GM12878 (cell line): ENCODE measurements at regions not wholly inside any gene's neighbourhood (a gene's known extent, or its start where the extent isn't known, plus 50 kb on each side); places are given as distances from the start of the nearest gene placed in this dataset.

Source experiments
- ATAC-seq: fragments of 200-7000 bp; cut with Tn5 transposase; 3 replicates; pipeline ENCODE4 v1.9.1; 2020; ENCODE audit warnings: mild to moderate bottlenecking, moderate library complexity
- BruUV-seq: library from RNA; stranded (reverse); fragments of 400-500 nt; replicated peaks from 2 replicates; lab custom pipeline; 2021; lab: Mats Ljungman, UMichigan
- CTCF ChIA-PET: fragments of 300-600 bp; sonication (Branson Sonifier 250); formaldehyde crosslinking; extraction: SDS; loops from one replicate; lab custom pipeline; 2021; ENCODE audit warnings: inconsistent platforms; lab: Yijun Ruan, JAX
- POLR2A ChIA-PET: fragments of 350-600 bp; formaldehyde crosslinking; extraction: SDS; loops from one replicate; lab custom pipeline; 2021; ENCODE audit warnings: inconsistent platforms; lab: Charles Lee
- RAD21 ChIA-PET: fragments of 300-600 bp; sonication (Branson Sonifier 250); formaldehyde crosslinking; loops from one replicate; lab custom pipeline; 2023; ENCODE audit warnings: antibody characterized with exemption; ENCODE audit not compliant: unreplicated experiment; lab: Charles Lee
- SMC1A ChIA-PET: fragments of 300-600 bp; sonication (Branson Sonifier 250); formaldehyde crosslinking; loops from one replicate; lab custom pipeline; 2023; ENCODE audit not compliant: unreplicated experiment, uncharacterized antibody; lab: Charles Lee
- DNase-seq: peaks from one replicate; pipeline ENCODE4 v3.0.0-alpha.2; 2011; ENCODE audit warnings: low read depth, low spot score
- FAIRE-seq: peaks from 3 replicates; lab custom pipeline; 2011; peaks lifted over from hg19 to GRCh38; lab: Jason Lieb, UNC
- H2AFZ ChIP-seq: 2 replicates; pipeline ENCODE4 v1.6.0; 2011; ENCODE audit warnings: low read depth, low read length, control low read depth; ENCODE audit not compliant: control insufficient read depth
- H3K27ac ChIP-seq: 2 replicates; pipeline ENCODE4 v1.5.1; 2011; ENCODE audit warnings: control low read depth; ENCODE audit not compliant: control insufficient read depth, insufficient read depth
- H3K27me3 ChIP-seq, 2 experiments: replicated peaks in 1 of 2; 2 replicates each; pipeline versions ENCODE4 v1.6.0 to v1.6.1; 2011; ENCODE audit warnings: low read length in 1 of 2; ENCODE audit not compliant: control insufficient read depth in 2 of 2, insufficient read depth in 2 of 2
- H3K36me3 ChIP-seq, 2 experiments: 2 replicates each; pipeline ENCODE4 v1.5.1; 2011; ENCODE audit warnings: low read length in 1 of 2; ENCODE audit not compliant: control insufficient read depth in 2 of 2, insufficient read depth in 2 of 2
- H3K4me1 ChIP-seq: 2 replicates; pipeline ENCODE4 v1.6.1; 2011; ENCODE audit warnings: mild to moderate bottlenecking, low read length, moderate library complexity, mixed read lengths; ENCODE audit not compliant: control insufficient read depth, insufficient read depth
- H3K4me2 ChIP-seq: 2 replicates; pipeline ENCODE4 v1.6.0; 2011; ENCODE audit warnings: control low read depth; ENCODE audit not compliant: control insufficient read depth, insufficient read depth
- H3K4me3 ChIP-seq: fragments of 200-600 bp; sonication (generic); 2 replicates; pipeline ENCODE4 v1.5.1; 2016
- H3K79me2 ChIP-seq: 2 replicates; pipeline ENCODE4 v1.6.0; 2011; ENCODE audit warnings: low read length; ENCODE audit not compliant: control insufficient read depth, insufficient read depth
- H3K9ac ChIP-seq: 2 replicates; pipeline ENCODE4 v1.8.0; 2011; ENCODE audit warnings: low read length, control low read depth, mixed read lengths; ENCODE audit not compliant: control insufficient read depth, insufficient read depth
- H3K9me3 ChIP-seq: replicated peaks from 3 replicates; pipeline ENCODE4 v1.5.1; 2011; ENCODE audit warnings: mild to moderate bottlenecking, low read length; ENCODE audit not compliant: control insufficient read depth, insufficient read depth
- H4K20me1 ChIP-seq: 2 replicates; pipeline ENCODE4 v1.6.0; 2011; ENCODE audit not compliant: control insufficient read depth, insufficient read depth
- BCL3 ChIP-seq: IDR thresholded peaks from 2 replicates; pipeline ENCODE4 v1.6.1; 2011; ENCODE audit warnings: borderline replicate concordance, low read depth, mild to moderate bottlenecking, moderate library complexity, low read length; ENCODE audit not compliant: insufficient read depth, poor library complexity, severe bottlenecking
- E4F1 ChIP-seq: fragments of 450-650 bp; IDR thresholded peaks from 2 replicates; pipeline ENCODE4 v1.6.1; 2018; ENCODE audit warnings: borderline replicate concordance, mild to moderate bottlenecking; ENCODE audit not compliant: partially characterized antibody
- HSF1 ChIP-seq: fragments of 150-350 bp; IDR thresholded peaks from 2 replicates; pipeline ENCODE4 v1.6.1; 2014; ENCODE audit warnings: mild to moderate bottlenecking, low read depth, low read length
- KLF5 ChIP-seq: fragments of 450-650 bp; IDR thresholded peaks from 2 replicates; pipeline ENCODE4 v1.6.1; 2014; ENCODE audit warnings: mild to moderate bottlenecking; ENCODE audit not compliant: partially characterized antibody
- MYC ChIP-seq: IDR thresholded peaks from 2 replicates; pipeline ENCODE4 v1.6.1; 2011; ENCODE audit warnings: mild to moderate bottlenecking, low read length, moderate library complexity, inconsistent platforms; ENCODE audit not compliant: insufficient read depth, insufficient replicate concordance, insufficient read length, severe bottlenecking
- NBN ChIP-seq: fragments of 450-650 bp; IDR thresholded peaks from 2 replicates; pipeline ENCODE4 v1.6.1; 2016
- NRF1 ChIP-seq: conservative IDR thresholded peaks from 2 replicates; pipeline ENCODE4 v1.6.1; 2011; ENCODE audit warnings: mild to moderate bottlenecking, low read depth, low read length, improper control_type of control experiment
- PBX3 ChIP-seq: IDR thresholded peaks from 2 replicates; pipeline ENCODE4 v1.6.1; 2011; ENCODE audit warnings: mild to moderate bottlenecking, low read depth, low read length, moderate library complexity; ENCODE audit not compliant: insufficient replicate concordance
- POU2F2 ChIP-seq: IDR thresholded peaks from 3 replicates; pipeline ENCODE4 v1.6.1; 2011; ENCODE audit warnings: low read depth, mild to moderate bottlenecking, low read length, borderline replicate concordance
- SPI1 ChIP-seq: IDR thresholded peaks from 2 replicates; pipeline ENCODE4 v1.6.1; 2011; ENCODE audit warnings: low read depth, mild to moderate bottlenecking, low read length, moderate library complexity, borderline replicate concordance; ENCODE audit not compliant: insufficient read depth
- TARDBP ChIP-seq: IDR thresholded peaks from 2 replicates; pipeline ENCODE4 v1.6.1; 2016; ENCODE audit warnings: borderline replicate concordance
- TCF7 ChIP-seq: IDR thresholded peaks from 2 replicates; pipeline ENCODE4 v1.6.1; 2014; ENCODE audit warnings: antibody characterized with exemption, borderline replicate concordance
- ZNF24 ChIP-seq: fragments of 450-650 bp; IDR thresholded peaks from 2 replicates; pipeline ENCODE4 v1.6.1; 2017; ENCODE audit warnings: antibody characterized with exemption, mild to moderate bottlenecking
- ZNF687 ChIP-seq: fragments of 450-650 bp; IDR thresholded peaks from 2 replicates; pipeline ENCODE4 v1.6.1; 2017; ENCODE audit warnings: mild to moderate bottlenecking, moderate library complexity
- WGBS: methylation state at CpG from one replicate; pipeline ENCODE4 v1.1.6; 2016; ENCODE audit warnings: low lambda C conversion rate; ENCODE audit not compliant: insufficient replicate concordance, insufficient coverage; ENCODE audit errors: missing lambda C conversion rate; 5-methylcytosine and 5-hydroxymethylcytosine counted together
- in situ Hi-C: fragments of 300-500 bp; cut with MboI; formaldehyde crosslinking; loops from 9 replicates; pipeline ENCODE4 v1.14.3; 2018; ENCODE audit warnings: mixed read lengths
- intact Hi-C: fragments of 100-400 bp; cut with micrococcal nuclease; formaldehyde crosslinking; loops from one replicate; pipeline ENCODE4 v1.14.2; 2022; ENCODE audit not compliant: unreplicated experiment

- no peaks in the 10 kb centered on the region for H3K4me1 ChIP-seq
- no peaks in the 10 kb centered on the region for H4K20me1 ChIP-seq
- SMC1A ChIA-PET, result interaction anchor here (0.7 to 1.2 kb wide), 2 partner anchors 14 to 23 kb away, joined by 3 read pairs; no protein-coding TSS in a partner anchor
- no peak overlapping the region for H2AFZ ChIP-seq
- H3K27me3 ChIP-seq, result peaks cover 0 to 5% of the 10 kb centered on the region in 2 experiments; a peak in 1 of 4 replicates
- 43% methylated on average over 2 of the region's 2 CpGs for WGBS
- ATAC-seq (no peak), DNase-seq (no peak), FAIRE-seq (no peak)
- CTCF ChIA-PET, result no interaction called here
- H3K9ac ChIP-seq, result no peak overlapping the region
- H3K36me3 ChIP-seq, result no peaks in the 10 kb centered on the region
- no peaks in the 10 kb centered on the region for H3K9me3 ChIP-seq
- no peak overlapping the region for H3K27ac ChIP-seq
- no TSS peak for BruUV-seq
- no peaks in the 10 kb centered on the region for H3K79me2 ChIP-seq
- intact Hi-C loops, result no loop called here
- POLR2A ChIA-PET, result no interaction called here
- H3K4me3 ChIP-seq, result no peak overlapping the region
- H3K4me2 ChIP-seq, result no peak overlapping the region
- RAD21 ChIA-PET, result no interaction called here
- in situ Hi-C loops, result no loop called here
- TF ChIP-seq TARDBP, result no peak
- no peak for TF ChIP-seq MYC
- no peak for TF ChIP-seq KLF5
- TF ChIP-seq BCL3, result no peak
- TF ChIP-seq HSF1, result no peak
- no peak for TF ChIP-seq ZNF24
- TF ChIP-seq E4F1, result no peak
- no peak for TF ChIP-seq SPI1
- no peak for TF ChIP-seq NRF1
- TF ChIP-seq TCF7, result no peak
- TF ChIP-seq POU2F2, result no peak
- no peak for TF ChIP-seq NBN
- no peak for TF ChIP-seq ZNF687
- TF ChIP-seq PBX3, result no peak
These were observed 90.4 kb upstream of the VAV3 start for GRCh38 chr1:108055387-108055786.
